ENCODE measurements at regions not wholly inside any gene's neighbourhood (a gene's known extent, or its start where the extent isn't known, plus 50 kb on each side); places are given as distances from the start of the nearest gene placed in this dataset.

DNA sequence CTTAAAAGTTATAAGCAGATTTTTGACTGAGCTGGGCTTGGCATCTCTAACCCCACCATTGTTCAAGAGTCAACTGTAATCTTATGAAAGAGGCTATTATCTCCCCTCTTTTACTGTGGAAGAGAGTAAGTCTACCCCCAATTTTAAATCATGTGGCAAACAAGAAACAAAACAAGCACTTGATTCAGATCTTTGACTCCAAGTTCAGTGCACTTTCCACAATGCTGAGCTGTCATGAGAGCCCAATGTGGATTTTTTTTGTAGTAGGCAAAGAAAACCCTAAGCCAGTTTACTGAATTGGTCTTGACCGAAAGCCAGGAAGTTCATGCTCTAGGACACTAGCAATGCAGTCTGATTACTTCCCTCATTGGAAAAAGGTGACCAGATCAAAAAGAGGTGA, 306.2 kb downstream of the GALC start:
- TF ChIP-seq, protein P1, sequence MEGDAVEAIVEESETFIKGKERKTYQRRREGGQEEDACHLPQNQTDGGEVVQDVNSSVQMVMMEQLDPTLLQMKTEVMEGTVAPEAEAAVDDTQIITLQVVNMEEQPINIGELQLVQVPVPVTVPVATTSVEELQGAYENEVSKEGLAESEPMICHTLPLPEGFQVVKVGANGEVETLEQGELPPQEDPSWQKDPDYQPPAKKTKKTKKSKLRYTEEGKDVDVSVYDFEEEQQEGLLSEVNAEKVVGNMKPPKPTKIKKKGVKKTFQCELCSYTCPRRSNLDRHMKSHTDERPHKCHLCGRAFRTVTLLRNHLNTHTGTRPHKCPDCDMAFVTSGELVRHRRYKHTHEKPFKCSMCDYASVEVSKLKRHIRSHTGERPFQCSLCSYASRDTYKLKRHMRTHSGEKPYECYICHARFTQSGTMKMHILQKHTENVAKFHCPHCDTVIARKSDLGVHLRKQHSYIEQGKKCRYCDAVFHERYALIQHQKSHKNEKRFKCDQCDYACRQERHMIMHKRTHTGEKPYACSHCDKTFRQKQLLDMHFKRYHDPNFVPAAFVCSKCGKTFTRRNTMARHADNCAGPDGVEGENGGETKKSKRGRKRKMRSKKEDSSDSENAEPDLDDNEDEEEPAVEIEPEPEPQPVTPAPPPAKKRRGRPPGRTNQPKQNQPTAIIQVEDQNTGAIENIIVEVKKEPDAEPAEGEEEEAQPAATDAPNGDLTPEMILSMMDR (IDR thresholded peaks at IDR 0.05) = no peak
- TF ChIP-seq POLR2A (IDR thresholded peaks at IDR 0.05) = no peak

Measured in right lobe of liver (tissue), 4 donors.